GM12892 (cell line): ENCODE measurements at regions not wholly inside any gene's neighbourhood (a gene's known extent, or its start where the extent isn't known, plus 50 kb on each side); places are given as distances from the start of the nearest gene placed in this dataset.
A peak's percentile ranks its signal among the peaks of the same experiment; 100 is the strongest.
"Not testable (repeated sequence)": the region's sequence is repeated elsewhere in the genome, so short reads cannot be mapped to it uniquely, and the experiment has no call there.

Source experiments
- DNase-seq: peaks from one replicate; pipeline ENCODE4 v3.0.0; 2011; ENCODE audit not compliant: insufficient read length
- FAIRE-seq: peaks from 2 replicates; lab custom pipeline; 2011; peaks lifted over from hg19 to GRCh38; lab: Jason Lieb, UNC
- POLR2A ChIP-seq: IDR thresholded peaks from 2 replicates; pipeline ENCODE4 v1.6.1; 2011; ENCODE audit warnings: low read depth, low read length, control low read depth
- POLR2AphosphoS5 ChIP-seq: IDR thresholded peaks from 2 replicates; pipeline ENCODE4 v1.6.1; 2011; ENCODE audit warnings: low read depth, low read length, control low read depth
- TAF1 ChIP-seq: IDR thresholded peaks from 2 replicates; pipeline ENCODE4 v1.6.1; 2011; ENCODE audit warnings: low read depth, mild to moderate bottlenecking, control low read depth, low read length, borderline replicate concordance

- TF ChIP-seq TAF1, result no peak
- FAIRE-seq, result no peak
- DNase-seq, result no peak
Measured at GRCh38 chr9:78438780-78439179, 141.9 kb downstream of the PSAT1 start.

GRCh38 chr9:78439190-78439865 lies 142.4 kb downstream of the PSAT1 start:
- FAIRE-seq, result peak; percentile 90
- no peak for TF ChIP-seq TAF1

GRCh38 chr9:78439866-78440830 lies 143.2 kb downstream of the PSAT1 start:
- TF ChIP-seq POLR2A (no peak), TAF1 (no peak), POLR2AphosphoS5 (no peak)
- FAIRE-seq, result no peak
- DNase-seq, result no peak

More at GRCh38 chr9:78439190-78439865, 142.4 kb downstream of the PSAT1 start:
- DNase-seq, result peak; percentile 57

- no peak for DNase-seq
Measured at GRCh38 chr9:78441396-78441795, 144.5 kb downstream of the PSAT1 start.

GRCh38 chr9:78441822-78442431 lies 145.0 kb downstream of the PSAT1 start:
- TF ChIP-seq POLR2AphosphoS5 (no peak), TAF1 (no peak), POLR2A (no peak)
- DNase-seq (no peak), FAIRE-seq (no peak)

More at GRCh38 chr9:78441396-78441795, 144.5 kb downstream of the PSAT1 start:
- TF ChIP-seq TAF1 (no peak), POLR2A (no peak), POLR2AphosphoS5 (no peak)
- no peak for FAIRE-seq

- FAIRE-seq, DNase-seq: not testable (repeated sequence)
Measured at GRCh38 chr9:78442577-78442976, 145.7 kb downstream of the PSAT1 start.

GRCh38 chr9:78443946-78444345 lies 147.0 kb downstream of the PSAT1 start:
- no peak for TF ChIP-seq POLR2AphosphoS5
- no peak for TF ChIP-seq TAF1
- TF ChIP-seq POLR2A, result no peak
- DNase-seq (no peak), FAIRE-seq (no peak)

GRCh38 chr9:78448960-78449673 lies 152.2 kb downstream of the PSAT1 start:
- no peak for FAIRE-seq
- no peak for DNase-seq
- no peak for TF ChIP-seq TAF1
- TF ChIP-seq POLR2A, result no peak
- TF ChIP-seq POLR2AphosphoS5, result no peak

GRCh38 chr9:78453450-78453849 lies 156.5 kb downstream of the PSAT1 start:
- FAIRE-seq (no peak), DNase-seq (no peak)
- TF ChIP-seq POLR2AphosphoS5 (no peak), TAF1 (no peak), POLR2A (no peak)

GRCh38 chr9:78462611-78463010 lies 165.7 kb downstream of the PSAT1 start:
- FAIRE-seq (no peak), DNase-seq (no peak)
- no peak for TF ChIP-seq POLR2AphosphoS5

- TF ChIP-seq TAF1 (no peak), POLR2AphosphoS5 (no peak)
- DNase-seq, result no peak
- no peak for FAIRE-seq
Measured at GRCh38 chr9:78463750-78464149, 166.8 kb downstream of the PSAT1 start.

- no peak for FAIRE-seq
- no peak for DNase-seq
- TF ChIP-seq POLR2A (no peak), TAF1 (no peak), POLR2AphosphoS5 (no peak)
Measured at GRCh38 chr9:78468231-78468630, 171.3 kb downstream of the PSAT1 start.
